KOPT-K1 (cell line): ENCODE measurements at regions not wholly inside any gene's neighbourhood (a gene's known extent, or its start where the extent isn't known, plus 50 kb on each side); places are given as distances from the start of the nearest gene placed in this dataset.
"Not testable (repeated sequence)": the region's sequence is repeated elsewhere in the genome, so short reads cannot be mapped to it uniquely, and the experiment has no call there.

Experiments
- H3K27ac ChIP-seq: fragments of 200-600 bp; sonication (generic); 2 replicates; pipeline ENCODE4 v1.5.1; 2016; ENCODE audit warnings: antibody characterized with exemption, mild to moderate bottlenecking, low read depth, low read length; ENCODE audit not compliant: poor library complexity, severe bottlenecking
- H3K36me3 ChIP-seq: fragments of 200-600 bp; sonication (generic); 2 replicates; pipeline ENCODE4 v1.5.1; 2017; ENCODE audit warnings: antibody characterized with exemption, mild to moderate bottlenecking, low read length, moderate library complexity; ENCODE audit not compliant: insufficient read depth
- H3K9me3 ChIP-seq: fragments of 200-600 bp; sonication (generic); 2 replicates; pipeline ENCODE4 v1.5.1; 2017; ENCODE audit warnings: antibody characterized with exemption, low read length, mild to moderate bottlenecking; ENCODE audit not compliant: insufficient read depth, poor library complexity, severe bottlenecking

GRCh38 chr3:15927969-15928368, 130.2 kb upstream of the ANKRD28 start:
- H3K27ac ChIP-seq, result no peak overlapping the region
- no peaks in the 10 kb centered on the region for H3K36me3 ChIP-seq
- no peaks in the 10 kb centered on the region for H3K9me3 ChIP-seq

GRCh38 chr3:15929944-15930571, 132.3 kb upstream of the ANKRD28 start:
- H3K27ac ChIP-seq, result no peak overlapping the region

GRCh38 chr3:15932348-15933300, 134.8 kb upstream of the ANKRD28 start:
- Histone ChIP-seq H3K9me3 (no peaks in the 10 kb centered on the region), H3K27ac (no peak overlapping the region), H3K36me3 (no peaks in the 10 kb centered on the region)

More at GRCh38 chr3:15929944-15930571, 132.3 kb upstream of the ANKRD28 start:
- Histone ChIP-seq H3K36me3 (no peaks in the 10 kb centered on the region), H3K9me3 (no peaks in the 10 kb centered on the region)

GRCh38 chr3:15933439-15934139, 135.8 kb upstream of the ANKRD28 start:
- H3K36me3 ChIP-seq, result no peaks in the 10 kb centered on the region
- H3K9me3 ChIP-seq, result no peaks in the 10 kb centered on the region

GRCh38 chr3:15934389-15935195, 136.8 kb upstream of the ANKRD28 start:
- H3K9me3 ChIP-seq, result no peaks in the 10 kb centered on the region
- no peaks in the 10 kb centered on the region for H3K36me3 ChIP-seq
- no peak overlapping the region for H3K27ac ChIP-seq

More at GRCh38 chr3:15933439-15934139, 135.8 kb upstream of the ANKRD28 start:
- H3K27ac ChIP-seq, result no peak overlapping the region

- Histone ChIP-seq H3K27ac (no peak overlapping the region), H3K36me3 (no peaks in the 10 kb centered on the region), H3K9me3 (peaks cover 3% of the 10 kb centered on the region)
Observed at GRCh38 chr3:15936312-15936711, 138.5 kb upstream of the ANKRD28 start.

- Histone ChIP-seq H3K36me3 (no peaks in the 10 kb centered on the region), H3K27ac (no peak overlapping the region), H3K9me3 (peaks cover 19% of the 10 kb centered on the region)
Observed at GRCh38 chr3:15940641-15941040, 142.9 kb upstream of the ANKRD28 start.

- not testable (repeated sequence) for H3K27ac ChIP-seq, H3K36me3 ChIP-seq
- peaks cover 19% of the 10 kb centered on the region for H3K9me3 ChIP-seq
Observed at GRCh38 chr3:15941457-15941856, 143.7 kb upstream of the ANKRD28 start.

- peaks cover 19% of the 10 kb centered on the region for H3K9me3 ChIP-seq
- no peak overlapping the region for H3K27ac ChIP-seq
- no peaks in the 10 kb centered on the region for H3K36me3 ChIP-seq
Observed at GRCh38 chr3:15941958-15942357, 144.2 kb upstream of the ANKRD28 start.

- Histone ChIP-seq H3K9me3 (peaks cover 19% of the 10 kb centered on the region), H3K27ac (no peak overlapping the region), H3K36me3 (no peaks in the 10 kb centered on the region)
Observed at GRCh38 chr3:15942462-15942861, 144.7 kb upstream of the ANKRD28 start.

GRCh38 chr3:15942936-15943335, 145.2 kb upstream of the ANKRD28 start:
- H3K27ac ChIP-seq, result no peak overlapping the region
- peaks cover 19% of the 10 kb centered on the region for H3K9me3 ChIP-seq
- H3K36me3 ChIP-seq, result no peaks in the 10 kb centered on the region

- no peak overlapping the region for H3K27ac ChIP-seq
- peaks cover 11% of the 10 kb centered on the region for H3K9me3 ChIP-seq
Observed at GRCh38 chr3:15948388-15948787, 150.6 kb upstream of the ANKRD28 start.

GRCh38 chr3:15952543-15953175, 154.9 kb upstream of the ANKRD28 start:
- Histone ChIP-seq H3K9me3 (no peaks in the 10 kb centered on the region), H3K36me3 (no peaks in the 10 kb centered on the region), H3K27ac (no peak overlapping the region)

More at GRCh38 chr3:15948388-15948787, 150.6 kb upstream of the ANKRD28 start:
- H3K36me3 ChIP-seq, result no peaks in the 10 kb centered on the region

- no peaks in the 10 kb centered on the region for H3K9me3 ChIP-seq
- no peak overlapping the region for H3K27ac ChIP-seq
- no peaks in the 10 kb centered on the region for H3K36me3 ChIP-seq
Observed at GRCh38 chr3:15953841-15954240, 156.1 kb upstream of the ANKRD28 start.
